DOHH2 (cell line): ENCODE measurements at regions not wholly inside any gene's neighbourhood (a gene's known extent, or its start where the extent isn't known, plus 50 kb on each side); places are given as distances from the start of the nearest gene placed in this dataset.

ENCODE experiments used
- EZH2phosphoT487 ChIP-seq: fragments of 200-600 bp; sonication (generic); IDR thresholded peaks from 2 replicates; pipeline ENCODE4 v1.6.1; 2017; ENCODE audit warnings: borderline replicate concordance, mild to moderate bottlenecking, antibody characterized with exemption, low read length, moderate library complexity, mixed read lengths
- TF ChIP-seq, protein P1 (sequence below): fragments of 200-600 bp; sonication (generic); IDR thresholded peaks from one replicate; pipeline ENCODE4 v1.5.1; 2014; ENCODE audit warnings: antibody characterized with exemption, mild to moderate bottlenecking, low read depth, low read length; ENCODE audit not compliant: poor library complexity, severe bottlenecking

DNA sequence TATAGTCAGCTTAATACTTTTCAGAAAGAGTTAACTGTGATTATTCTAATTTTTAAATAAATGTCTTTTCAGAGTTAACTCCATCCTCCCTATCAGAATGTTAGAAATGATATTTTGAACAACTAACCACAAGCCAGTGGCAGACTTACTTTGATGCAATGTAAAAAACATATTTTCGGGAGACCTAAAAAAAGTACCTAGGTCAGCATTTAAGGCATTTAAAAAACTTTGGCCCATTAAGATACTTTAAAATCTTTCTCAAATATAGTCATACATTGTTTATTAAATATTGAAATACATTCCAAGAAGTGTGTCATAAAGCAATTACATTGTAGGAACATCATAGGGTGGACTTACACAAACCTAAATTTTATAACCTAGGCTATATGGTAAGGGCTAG, 426.1 kb downstream of the PABPC4L start:
- TF ChIP-seq, protein P1, sequence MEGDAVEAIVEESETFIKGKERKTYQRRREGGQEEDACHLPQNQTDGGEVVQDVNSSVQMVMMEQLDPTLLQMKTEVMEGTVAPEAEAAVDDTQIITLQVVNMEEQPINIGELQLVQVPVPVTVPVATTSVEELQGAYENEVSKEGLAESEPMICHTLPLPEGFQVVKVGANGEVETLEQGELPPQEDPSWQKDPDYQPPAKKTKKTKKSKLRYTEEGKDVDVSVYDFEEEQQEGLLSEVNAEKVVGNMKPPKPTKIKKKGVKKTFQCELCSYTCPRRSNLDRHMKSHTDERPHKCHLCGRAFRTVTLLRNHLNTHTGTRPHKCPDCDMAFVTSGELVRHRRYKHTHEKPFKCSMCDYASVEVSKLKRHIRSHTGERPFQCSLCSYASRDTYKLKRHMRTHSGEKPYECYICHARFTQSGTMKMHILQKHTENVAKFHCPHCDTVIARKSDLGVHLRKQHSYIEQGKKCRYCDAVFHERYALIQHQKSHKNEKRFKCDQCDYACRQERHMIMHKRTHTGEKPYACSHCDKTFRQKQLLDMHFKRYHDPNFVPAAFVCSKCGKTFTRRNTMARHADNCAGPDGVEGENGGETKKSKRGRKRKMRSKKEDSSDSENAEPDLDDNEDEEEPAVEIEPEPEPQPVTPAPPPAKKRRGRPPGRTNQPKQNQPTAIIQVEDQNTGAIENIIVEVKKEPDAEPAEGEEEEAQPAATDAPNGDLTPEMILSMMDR: no peak
- TF ChIP-seq EZH2phosphoT487: no peak
